Effector memory CD4-positive, alpha-beta T cell (primary cell): ENCODE measurements at regions not wholly inside any gene's neighbourhood (a gene's known extent, or its start where the extent isn't known, plus 50 kb on each side); places are given as distances from the start of the nearest gene placed in this dataset.

Experiments used
- DNase-seq, 3 donors: peaks; one replicate each; pipeline ENCODE4 v3.0.0-alpha.2; 2020
- H3K27ac ChIP-seq: 2 replicates; pipeline ENCODE4 v1.7.0; 2013; ENCODE audit warnings: mild to moderate bottlenecking, low read length, moderate library complexity; ENCODE audit not compliant: insufficient read depth, poor library complexity, severe bottlenecking
- H3K27me3 ChIP-seq: replicated peaks from 2 replicates; pipeline ENCODE4 v1.7.0; 2013; ENCODE audit warnings: mild to moderate bottlenecking, low read length; ENCODE audit not compliant: insufficient read depth, control insufficient read depth, poor library complexity, severe bottlenecking
- H3K36me3 ChIP-seq: 2 replicates; pipeline ENCODE4 v1.7.0; 2013; ENCODE audit warnings: mild to moderate bottlenecking, low read length, moderate library complexity; ENCODE audit not compliant: control insufficient read depth, insufficient read depth
- H3K4me1 ChIP-seq: 2 replicates; pipeline ENCODE4 v1.7.0; 2013; ENCODE audit warnings: low read length, mild to moderate bottlenecking; ENCODE audit not compliant: control insufficient read depth, insufficient read depth, poor library complexity, severe bottlenecking
- H3K4me3 ChIP-seq: 2 replicates; pipeline ENCODE4 v1.7.0; 2013; ENCODE audit warnings: low read length, low read depth, mild to moderate bottlenecking; ENCODE audit not compliant: insufficient read depth, poor library complexity, severe bottlenecking
- H3K9me3 ChIP-seq: 2 replicates; pipeline ENCODE4 v1.7.0; 2013; ENCODE audit warnings: mild to moderate bottlenecking, low read length, moderate library complexity; ENCODE audit not compliant: control insufficient read depth

DNA sequence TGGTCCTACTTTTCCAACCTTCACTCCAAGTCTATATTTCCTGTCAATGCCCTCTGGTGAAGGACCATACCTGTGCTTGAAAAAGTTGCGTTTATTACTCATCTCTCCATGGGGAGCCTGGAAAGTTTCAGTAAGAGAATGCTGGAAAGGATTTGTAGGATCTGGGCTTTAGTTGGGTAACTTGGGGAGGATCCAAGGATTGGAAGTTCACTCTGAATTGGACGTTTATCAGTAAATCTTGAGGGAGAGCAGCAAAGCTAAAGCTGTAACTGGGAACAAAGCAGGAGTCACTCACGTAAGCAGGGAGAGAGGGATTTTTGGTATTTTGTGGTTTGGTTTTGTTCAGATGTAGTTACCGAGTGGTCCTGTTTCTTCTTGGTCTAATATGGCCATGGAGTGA, 51.4 kb upstream of the NPVF start:
- no peak for DNase-seq
- no peaks in the 10 kb centered on the region for H3K4me1 ChIP-seq
- no peaks in the 10 kb centered on the region for H3K36me3 ChIP-seq
- H3K27ac ChIP-seq, result no peak overlapping the region
- H3K27me3 ChIP-seq, result no peaks in the 10 kb centered on the region
- no peak overlapping the region for H3K4me3 ChIP-seq
- H3K9me3 ChIP-seq, result no peaks in the 10 kb centered on the region

DNA sequence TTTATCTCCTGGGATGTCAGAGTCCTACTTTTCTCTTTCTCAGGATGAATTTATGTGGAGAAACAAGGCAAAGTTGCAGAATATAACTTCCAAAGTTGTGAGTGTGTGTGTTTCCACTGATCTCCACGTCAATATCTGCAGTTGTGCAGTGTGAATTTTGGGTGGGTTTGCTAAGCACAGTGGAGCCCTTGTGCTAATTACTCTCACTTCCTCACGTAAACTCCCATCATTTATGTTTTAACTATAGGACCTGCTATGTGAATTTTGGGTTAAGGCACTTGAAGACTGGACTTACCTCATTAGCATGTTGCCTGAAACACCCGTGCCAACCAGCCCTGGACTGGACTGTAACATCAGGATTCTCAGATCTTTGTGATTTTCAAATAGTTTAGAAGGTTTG, 51.9 kb upstream of the NPVF start:
- DNase-seq, result no peak
- Histone ChIP-seq H3K27me3 (no peaks in the 10 kb centered on the region), H3K4me3 (no peak overlapping the region), H3K4me1 (no peaks in the 10 kb centered on the region), H3K27ac (no peak overlapping the region), H3K36me3 (no peaks in the 10 kb centered on the region), H3K9me3 (no peaks in the 10 kb centered on the region)

DNA sequence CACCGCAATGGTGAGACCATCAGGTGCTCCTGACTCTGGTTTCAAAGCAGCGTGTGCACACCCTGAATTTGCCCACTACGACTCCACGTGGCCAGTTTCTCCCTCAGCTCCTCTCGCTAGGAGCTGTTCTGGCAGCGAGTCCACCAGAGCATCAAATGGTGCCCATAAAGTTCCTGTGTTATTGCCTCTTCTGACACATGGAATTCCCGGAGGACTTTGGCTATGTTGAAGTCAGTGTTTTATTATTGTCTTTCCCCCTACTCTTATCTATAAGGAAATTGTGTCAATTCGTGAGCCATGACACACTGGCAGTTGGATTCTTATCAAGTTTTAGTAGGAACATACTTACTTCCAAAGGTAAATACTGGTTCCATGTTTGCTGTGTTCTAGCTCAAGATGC, 53.9 kb upstream of the NPVF start:
- no peak for DNase-seq
- Histone ChIP-seq H3K9me3 (no peaks in the 10 kb centered on the region), H3K36me3 (no peaks in the 10 kb centered on the region), H3K4me1 (no peaks in the 10 kb centered on the region), H3K4me3 (no peak overlapping the region), H3K27me3 (no peaks in the 10 kb centered on the region), H3K27ac (no peak overlapping the region)

DNA sequence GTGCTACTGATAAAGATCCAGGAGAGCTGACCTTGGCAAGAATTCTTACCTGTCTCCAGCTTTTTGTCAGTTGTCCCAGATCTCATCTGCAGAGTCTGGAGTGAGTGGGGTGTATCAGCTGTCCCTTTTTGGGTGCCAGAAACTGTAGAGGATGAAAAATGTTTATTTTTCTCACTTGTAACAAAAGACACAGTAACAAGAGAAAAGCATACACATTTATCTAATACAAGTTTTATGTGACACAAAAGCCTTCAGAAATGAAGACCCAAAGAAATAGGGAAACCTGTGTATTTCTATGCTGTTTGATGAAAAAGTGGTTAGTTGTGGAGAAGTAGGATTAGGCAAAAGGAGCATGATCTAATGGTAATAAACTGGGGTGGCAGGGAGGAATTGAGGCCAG, 58.5 kb upstream of the NPVF start:
- H3K36me3 ChIP-seq, result no peaks in the 10 kb centered on the region
- no peak overlapping the region for H3K27ac ChIP-seq
- no peak for DNase-seq

DNA sequence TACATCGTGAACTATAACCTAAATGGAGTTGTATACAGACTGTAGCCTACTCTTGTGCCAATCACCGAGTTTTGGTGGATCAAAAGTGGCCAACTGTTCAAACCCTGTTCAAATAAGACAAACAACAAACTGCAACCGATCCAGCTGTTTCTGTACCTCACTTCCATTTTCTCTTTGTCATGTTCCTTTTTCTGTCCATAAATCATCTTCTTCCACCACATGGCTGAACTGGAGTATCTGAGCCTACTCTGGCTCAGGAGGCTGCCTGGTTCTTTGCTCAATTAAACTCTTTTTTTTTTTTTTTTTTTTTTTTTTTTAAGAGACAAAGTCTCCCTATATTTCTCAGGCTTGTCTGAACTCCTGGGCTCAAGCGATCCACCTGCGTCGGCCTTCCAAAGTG, 59.0 kb upstream of the NPVF start:
- no peak for DNase-seq
- Histone ChIP-seq H3K27ac (no peak overlapping the region), H3K27me3 (no peaks in the 10 kb centered on the region), H3K4me1 (no peaks in the 10 kb centered on the region), H3K36me3 (no peaks in the 10 kb centered on the region), H3K9me3 (no peaks in the 10 kb centered on the region), H3K4me3 (no peak overlapping the region)

More for the DNA sequence above, 58.5 kb upstream of the NPVF start:
- no peak overlapping the region for H3K4me3 ChIP-seq
- H3K27me3 ChIP-seq, result no peaks in the 10 kb centered on the region
- H3K9me3 ChIP-seq, result no peaks in the 10 kb centered on the region
- H3K4me1 ChIP-seq, result no peaks in the 10 kb centered on the region

DNA sequence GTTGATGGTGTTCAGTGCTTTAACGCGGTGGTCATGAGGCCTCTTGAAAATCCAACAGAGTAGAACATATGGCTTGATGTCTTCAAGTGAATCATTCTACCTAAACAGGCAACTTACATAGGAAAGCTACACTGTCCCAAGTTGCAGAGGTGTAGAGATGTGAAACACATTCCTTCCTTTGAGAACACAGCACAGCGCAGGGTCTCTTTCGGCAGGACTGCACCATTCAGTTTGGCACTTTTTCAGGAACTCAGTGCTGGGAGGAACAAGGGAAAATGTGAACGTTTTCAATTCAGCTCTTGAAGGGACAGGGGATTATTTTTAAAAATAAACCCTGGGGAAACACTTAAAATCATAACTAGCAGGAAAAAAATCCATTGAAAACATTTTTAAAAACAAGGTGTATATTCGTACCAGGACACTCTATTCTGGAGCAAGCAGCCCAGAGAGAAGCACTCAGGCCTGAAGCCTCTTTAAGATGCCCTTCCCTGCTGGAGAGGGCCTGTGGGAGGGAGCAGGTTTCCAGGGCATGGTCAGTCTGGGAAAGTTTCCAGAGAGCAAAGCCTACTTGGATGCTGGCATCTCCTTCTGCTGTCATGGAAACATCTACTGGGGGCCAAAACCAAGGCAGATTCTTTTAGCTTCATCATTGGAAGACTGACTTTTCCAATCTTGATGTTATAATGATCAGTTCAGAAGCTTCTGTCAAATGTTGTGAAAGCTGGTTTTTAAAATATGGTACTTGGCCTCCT, 60.4 kb upstream of the NPVF start:
- Histone ChIP-seq H3K9me3 (no peaks in the 10 kb centered on the region), H3K27ac (no peak overlapping the region), H3K4me1 (no peaks in the 10 kb centered on the region), H3K36me3 (no peaks in the 10 kb centered on the region), H3K4me3 (no peak overlapping the region), H3K27me3 (no peaks in the 10 kb centered on the region)
- no peak for DNase-seq

DNA sequence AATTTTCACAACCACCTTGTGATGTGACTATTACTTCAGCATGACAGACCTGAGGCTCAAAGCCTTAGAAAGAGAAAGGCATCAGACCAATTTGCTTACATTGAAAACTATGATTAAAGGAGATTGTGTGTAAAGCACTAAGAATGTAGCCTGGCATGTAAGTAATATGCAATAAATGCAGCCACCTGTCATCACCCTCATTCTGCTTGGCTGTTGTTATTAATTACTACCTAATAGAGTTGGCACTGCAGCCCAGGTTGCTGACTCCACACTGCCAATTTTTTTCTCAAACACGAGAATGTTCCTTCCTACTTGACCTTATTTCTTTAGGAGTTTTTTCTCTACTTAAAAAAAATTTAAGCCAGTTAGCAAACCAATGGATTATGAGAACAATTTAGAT, 61.2 kb upstream of the NPVF start:
- no peak overlapping the region for H3K27ac ChIP-seq
- no peaks in the 10 kb centered on the region for H3K4me1 ChIP-seq
- H3K36me3 ChIP-seq, result no peaks in the 10 kb centered on the region
- no peaks in the 10 kb centered on the region for H3K9me3 ChIP-seq
- no peak overlapping the region for H3K4me3 ChIP-seq
- H3K27me3 ChIP-seq, result no peaks in the 10 kb centered on the region
- DNase-seq, result no peak

DNA sequence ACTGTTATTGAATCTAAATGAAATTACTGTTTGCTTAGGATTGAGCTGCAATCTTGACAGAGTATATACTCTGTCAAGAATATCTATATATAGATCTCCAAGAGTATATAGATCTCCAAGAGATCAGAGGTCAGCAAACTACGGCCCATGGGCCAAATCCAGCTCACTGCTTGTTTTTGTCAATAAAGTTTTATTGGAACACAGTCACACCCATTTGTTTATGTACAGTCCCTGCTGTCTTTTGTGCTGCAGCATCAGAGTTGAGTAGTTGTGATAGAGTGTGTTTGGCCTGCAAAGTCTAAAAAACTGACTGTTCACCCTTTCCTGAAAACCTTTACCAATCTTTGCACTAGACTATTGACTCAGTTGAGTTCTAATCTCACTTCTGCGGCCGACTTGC, 66.3 kb upstream of the NPVF start:
- Histone ChIP-seq H3K4me1 (no peaks in the 10 kb centered on the region), H3K36me3 (no peaks in the 10 kb centered on the region), H3K27me3 (no peaks in the 10 kb centered on the region), H3K9me3 (no peaks in the 10 kb centered on the region), H3K4me3 (no peak overlapping the region), H3K27ac (no peak overlapping the region)
- no peak for DNase-seq

DNA sequence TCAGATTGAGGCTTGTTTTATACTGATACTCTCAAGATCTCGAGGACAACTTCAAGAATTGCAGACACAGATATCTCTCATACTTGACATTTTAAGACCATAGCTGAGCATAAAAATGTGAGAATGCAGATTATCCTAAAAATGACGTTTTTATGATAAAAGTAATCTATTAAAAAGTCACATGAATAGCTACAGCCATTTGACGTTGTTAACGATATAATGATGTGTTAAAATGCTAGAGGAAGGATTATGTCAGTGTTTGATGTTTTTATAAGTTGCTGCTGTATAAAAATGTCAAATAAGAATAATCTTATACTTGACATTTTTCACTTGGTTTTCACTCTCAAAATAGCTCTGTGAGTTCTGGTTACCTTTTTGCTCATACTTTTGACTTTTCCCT, 67.1 kb upstream of the NPVF start:
- H3K4me1 ChIP-seq, result no peaks in the 10 kb centered on the region
- H3K9me3 ChIP-seq, result no peaks in the 10 kb centered on the region

DNA sequence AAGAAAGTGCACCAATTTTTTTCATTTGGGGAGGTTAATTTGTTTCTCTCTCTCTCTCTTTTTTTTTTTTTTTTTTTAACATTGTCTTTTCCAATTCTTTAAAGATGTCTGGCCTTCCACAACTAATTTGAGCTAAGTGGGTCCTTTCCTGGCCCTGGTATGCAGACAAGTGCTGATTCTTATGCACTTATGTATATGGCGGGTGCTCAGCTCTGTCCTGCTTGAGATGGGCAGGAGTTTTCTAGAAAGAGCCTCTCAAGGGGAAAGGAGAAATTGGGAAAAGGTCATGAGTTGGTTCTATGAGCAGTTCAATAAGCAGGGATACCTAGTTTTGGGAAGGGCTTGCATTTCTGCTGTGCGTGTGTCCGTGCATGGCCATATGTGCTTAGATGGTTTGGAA, 67.8 kb upstream of the NPVF start:
- Histone ChIP-seq H3K9me3 (no peaks in the 10 kb centered on the region), H3K27ac (no peak overlapping the region), H3K36me3 (no peaks in the 10 kb centered on the region), H3K4me3 (no peak overlapping the region), H3K27me3 (no peaks in the 10 kb centered on the region), H3K4me1 (no peaks in the 10 kb centered on the region)
- no peak for DNase-seq

More for the DNA sequence above, 67.1 kb upstream of the NPVF start:
- H3K36me3 ChIP-seq, result no peaks in the 10 kb centered on the region
- no peak for DNase-seq
- no peak overlapping the region for H3K27ac ChIP-seq
- H3K27me3 ChIP-seq, result no peaks in the 10 kb centered on the region
- H3K4me3 ChIP-seq, result no peak overlapping the region
